ENCODE measurements at regions not wholly inside any gene's neighbourhood (a gene's known extent, or its start where the extent isn't known, plus 50 kb on each side); places are given as distances from the start of the nearest gene placed in this dataset.

DNA sequence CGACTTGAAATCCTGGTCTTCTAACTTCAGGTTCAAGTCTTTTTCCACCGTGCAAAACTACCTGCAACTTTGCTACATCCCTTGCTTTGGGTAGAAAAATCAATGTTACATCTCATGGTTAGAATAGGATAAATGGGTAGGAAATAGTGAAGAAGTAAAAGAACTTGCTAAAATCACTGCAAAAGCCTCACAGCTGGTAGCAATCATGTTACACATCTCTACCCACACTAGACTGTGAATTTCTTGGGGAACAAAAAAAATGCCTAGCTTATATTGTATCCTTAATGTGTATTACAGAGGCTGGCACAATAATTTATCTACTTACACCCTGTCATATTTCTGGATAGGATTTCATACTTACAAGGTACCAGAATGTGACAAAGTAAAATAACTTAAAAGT is 133.8 kb downstream of the FAM181B start:
- TF ChIP-seq POLR2A (IDR thresholded peaks at IDR 0.05) (no peak), CTCF (IDR thresholded peaks at IDR 0.05) (no peak)

All from adrenal gland (tissue), 5 donors.